Vagina (tissue), 2 donors: ENCODE measurements at regions not wholly inside any gene's neighbourhood (a gene's known extent, or its start where the extent isn't known, plus 50 kb on each side); places are given as distances from the start of the nearest gene placed in this dataset.

Experiments used
- DNase-seq, 2 donors: peaks; one replicate each; pipeline ENCODE4 v3.0.0-alpha.2; 2017; ENCODE audit errors: extremely low spot score in 2 of 2
- H3K27ac ChIP-seq: fragments of 200-600 bp; sonication (generic); one replicate; pipeline ENCODE4 v1.5.1; 2019
- H3K27me3 ChIP-seq: fragments of 200-600 bp; sonication (generic); one replicate; pipeline ENCODE4 v1.5.1; 2019
- H3K36me3 ChIP-seq, 2 donors: fragments of 200-600 bp; sonication (generic); one replicate each; pipeline ENCODE4 v1.5.1; 2017 to 2019
- H3K4me1 ChIP-seq: fragments of 200-600 bp; sonication (generic); one replicate; pipeline ENCODE4 v1.5.1; 2019
- H3K4me3 ChIP-seq, 2 donors: fragments of 200-600 bp; sonication (generic); 1 replicate in 1 of 2; 2 replicates in 1 of 2; pipeline ENCODE4 v1.5.1; 2016 to 2019
- H3K9me3 ChIP-seq: fragments of 200-600 bp; sonication (generic); one replicate; pipeline ENCODE4 v1.5.1; 2019
- CTCF ChIP-seq, 3 experiments: fragments of 450-650 bp in 2 of 3; fragments of 200-600 bp in 1 of 3; sonication (generic) in 1 of 3; IDR thresholded peaks; one replicate each; pipeline ENCODE4 v1.5.1; 2017 to 2019; ENCODE audit warnings: antibody characterized with exemption in 3 of 3, mild to moderate bottlenecking in 2 of 3, moderate library complexity in 2 of 3
- POLR2A ChIP-seq, 2 donors: fragments of 450-650 bp; IDR thresholded peaks; one replicate each; pipeline ENCODE4 v1.6.1; 2017; ENCODE audit warnings: antibody characterized with exemption in 2 of 2, mild to moderate bottlenecking in 2 of 2, moderate library complexity in 2 of 2
- POLR2AphosphoS5 ChIP-seq, 2 donors: sonication (generic); formaldehyde crosslinking; IDR thresholded peaks; one replicate each; pipeline ENCODE4 v1.9.0; 2017; ENCODE audit warnings: antibody characterized with exemption in 2 of 2, mild to moderate bottlenecking in 2 of 2, low read depth in 1 of 2; ENCODE audit not compliant: insufficient read depth in 1 of 2
- intact Hi-C: fragments of 100-400 bp; cut with DNase I; formaldehyde crosslinking; loops from one replicate; pipeline ENCODE4 v1.15.1; 2023

- no peak for DNase-seq
- Histone ChIP-seq H3K9me3 (no peaks in the 10 kb centered on the region), H3K36me3 (no peaks in the 10 kb centered on the region), H3K4me1 (no peaks in the 10 kb centered on the region), H3K27me3 (no peaks in the 10 kb centered on the region), H3K27ac (no peak overlapping the region), H3K4me3 (no peak overlapping the region)
- intact Hi-C loops: no loop called here
- TF ChIP-seq CTCF (IDR thresholded peaks at IDR 0.05) (no peak), POLR2AphosphoS5 (IDR thresholded peaks at IDR 0.05; ENCODE audit: insufficient read depth in 1 of 2, low read depth in 1 of 2) (no peak), POLR2A (IDR thresholded peaks at IDR 0.05) (no peak)
Measured at GRCh38 chr13:69423844-69424243, 683.8 kb upstream of the ATXN8OS start.

- Histone ChIP-seq H3K27me3 (no peaks in the 10 kb centered on the region), H3K36me3 (no peaks in the 10 kb centered on the region), H3K4me3 (no peak overlapping the region), H3K4me1 (no peaks in the 10 kb centered on the region), H3K9me3 (no peaks in the 10 kb centered on the region), H3K27ac (no peak overlapping the region)
- intact Hi-C loops: no loop called here
- DNase-seq: no peak
- TF ChIP-seq POLR2AphosphoS5 (IDR thresholded peaks at IDR 0.05; ENCODE audit: insufficient read depth in 1 of 2, low read depth in 1 of 2): no peak
- no peak for TF ChIP-seq POLR2A (IDR thresholded peaks at IDR 0.05)
- no peak for TF ChIP-seq CTCF (IDR thresholded peaks at IDR 0.05)
Measured at GRCh38 chr13:69418319-69418718, 689.3 kb upstream of the ATXN8OS start.

GRCh38 chr13:69410761-69411160 is 696.9 kb upstream of the ATXN8OS start:
- DNase-seq: no peak
- no peak for TF ChIP-seq CTCF (IDR thresholded peaks at IDR 0.05)
- no peak for TF ChIP-seq POLR2A (IDR thresholded peaks at IDR 0.05)
- no peak for TF ChIP-seq POLR2AphosphoS5 (IDR thresholded peaks at IDR 0.05; ENCODE audit: insufficient read depth in 1 of 2, low read depth in 1 of 2)
- H3K27ac ChIP-seq: no peak overlapping the region
- no peak overlapping the region for H3K4me3 ChIP-seq
- no peaks in the 10 kb centered on the region for H3K4me1 ChIP-seq
- H3K36me3 ChIP-seq: no peaks in the 10 kb centered on the region
- H3K27me3 ChIP-seq: no peaks in the 10 kb centered on the region
- no peaks in the 10 kb centered on the region for H3K9me3 ChIP-seq
- intact Hi-C loops: no loop called here

- no peak for TF ChIP-seq POLR2AphosphoS5 (IDR thresholded peaks at IDR 0.05; ENCODE audit: insufficient read depth in 1 of 2, low read depth in 1 of 2)
- no peak for TF ChIP-seq CTCF (IDR thresholded peaks at IDR 0.05)
- TF ChIP-seq POLR2A (IDR thresholded peaks at IDR 0.05): no peak
- DNase-seq: no peak
- H3K4me3 ChIP-seq: no peak overlapping the region
- H3K9me3 ChIP-seq: no peaks in the 10 kb centered on the region
- H3K27ac ChIP-seq: no peak overlapping the region
- no peaks in the 10 kb centered on the region for H3K27me3 ChIP-seq
- H3K4me1 ChIP-seq: no peaks in the 10 kb centered on the region
- intact Hi-C loops: no loop called here
- no peaks in the 10 kb centered on the region for H3K36me3 ChIP-seq
Measured at GRCh38 chr13:69391756-69392155, 715.9 kb upstream of the ATXN8OS start.

- intact Hi-C loops: no loop called here
- H3K27me3 ChIP-seq: no peaks in the 10 kb centered on the region
- H3K27ac ChIP-seq: no peak overlapping the region
- no peaks in the 10 kb centered on the region for H3K4me1 ChIP-seq
- no peak for DNase-seq
- no peak for TF ChIP-seq POLR2AphosphoS5 (IDR thresholded peaks at IDR 0.05; ENCODE audit: insufficient read depth in 1 of 2, low read depth in 1 of 2)
- TF ChIP-seq POLR2A (IDR thresholded peaks at IDR 0.05): no peak
- TF ChIP-seq CTCF (IDR thresholded peaks at IDR 0.05): no peak
- no peak overlapping the region for H3K4me3 ChIP-seq
- no peaks in the 10 kb centered on the region for H3K9me3 ChIP-seq
- H3K36me3 ChIP-seq: no peaks in the 10 kb centered on the region
Measured at GRCh38 chr13:69389899-69390298, 717.7 kb upstream of the ATXN8OS start.
